Rectal smooth muscle tissue (tissue), 1 donor: ENCODE measurements at regions not wholly inside any gene's neighbourhood (a gene's known extent, or its start where the extent isn't known, plus 50 kb on each side); places are given as distances from the start of the nearest gene placed in this dataset.

Source experiments
- H3K27ac ChIP-seq: one replicate; pipeline ENCODE4 v1.7.0; 2013; ENCODE audit warnings: low read depth, low read length, inconsistent platforms
- H3K27me3 ChIP-seq: one replicate; pipeline ENCODE4 v1.7.0; 2013; ENCODE audit warnings: low read length; ENCODE audit not compliant: control insufficient read depth, insufficient read depth
- H3K36me3 ChIP-seq: one replicate; pipeline ENCODE4 v1.7.0; 2013; ENCODE audit warnings: low read length; ENCODE audit not compliant: control insufficient read depth, insufficient read depth
- H3K4me1 ChIP-seq: one replicate; pipeline ENCODE4 v1.7.0; 2013; ENCODE audit warnings: low read length; ENCODE audit not compliant: control insufficient read depth, insufficient read depth
- H3K4me3 ChIP-seq: one replicate; pipeline ENCODE4 v1.7.0; 2013; ENCODE audit warnings: low read length
- H3K9ac ChIP-seq: one replicate; pipeline ENCODE4 v1.7.0; 2013; ENCODE audit warnings: low read length

- H3K4me1 ChIP-seq = no peaks in the 10 kb centered on the region
- H3K27ac ChIP-seq = no peak overlapping the region
- no peaks in the 10 kb centered on the region for H3K36me3 ChIP-seq
- H3K27me3 ChIP-seq = no peaks in the 10 kb centered on the region
- no peak overlapping the region for H3K4me3 ChIP-seq
- H3K9ac ChIP-seq = no peak overlapping the region
Observed at GRCh38 chr15:86002444-86002843, 77.2 kb upstream of the AGBL1 start.

GRCh38 chr15:86004061-86004460 lies 75.6 kb upstream of the AGBL1 start:
- Histone ChIP-seq H3K9ac (no peak overlapping the region), H3K4me3 (no peak overlapping the region), H3K36me3 (no peaks in the 10 kb centered on the region), H3K27me3 (no peaks in the 10 kb centered on the region), H3K27ac (no peak overlapping the region), H3K4me1 (no peaks in the 10 kb centered on the region)

GRCh38 chr15:86006546-86006945 lies 73.1 kb upstream of the AGBL1 start:
- Histone ChIP-seq H3K36me3 (no peaks in the 10 kb centered on the region), H3K9ac (no peak overlapping the region), H3K27me3 (no peaks in the 10 kb centered on the region), H3K4me1 (no peaks in the 10 kb centered on the region), H3K27ac (no peak overlapping the region), H3K4me3 (no peak overlapping the region)

- Histone ChIP-seq H3K4me1 (no peaks in the 10 kb centered on the region), H3K36me3 (no peaks in the 10 kb centered on the region), H3K27me3 (no peaks in the 10 kb centered on the region), H3K27ac (no peak overlapping the region), H3K4me3 (no peak overlapping the region), H3K9ac (no peak overlapping the region)
Observed at GRCh38 chr15:86009727-86010126, 69.9 kb upstream of the AGBL1 start.

- Histone ChIP-seq H3K4me1 (no peaks in the 10 kb centered on the region), H3K9ac (no peak overlapping the region), H3K27me3 (no peaks in the 10 kb centered on the region), H3K36me3 (no peaks in the 10 kb centered on the region), H3K4me3 (no peak overlapping the region), H3K27ac (no peak overlapping the region)
Observed at GRCh38 chr15:86010398-86010797, 69.3 kb upstream of the AGBL1 start.

GRCh38 chr15:86010891-86011290 lies 68.8 kb upstream of the AGBL1 start:
- no peak overlapping the region for H3K27ac ChIP-seq
- H3K4me1 ChIP-seq = no peaks in the 10 kb centered on the region
- no peaks in the 10 kb centered on the region for H3K27me3 ChIP-seq
- H3K36me3 ChIP-seq = no peaks in the 10 kb centered on the region
- H3K4me3 ChIP-seq = no peak overlapping the region
- no peak overlapping the region for H3K9ac ChIP-seq

GRCh38 chr15:86014016-86014415 lies 65.7 kb upstream of the AGBL1 start:
- Histone ChIP-seq H3K9ac (no peak overlapping the region), H3K36me3 (no peaks in the 10 kb centered on the region), H3K4me1 (no peaks in the 10 kb centered on the region), H3K4me3 (no peak overlapping the region), H3K27me3 (no peaks in the 10 kb centered on the region), H3K27ac (no peak overlapping the region)

GRCh38 chr15:86016750-86017149 lies 62.9 kb upstream of the AGBL1 start:
- no peak overlapping the region for H3K9ac ChIP-seq
- no peaks in the 10 kb centered on the region for H3K4me1 ChIP-seq
- H3K4me3 ChIP-seq = no peak overlapping the region
- no peaks in the 10 kb centered on the region for H3K36me3 ChIP-seq
- H3K27ac ChIP-seq = no peak overlapping the region
- H3K27me3 ChIP-seq = no peaks in the 10 kb centered on the region

- no peak overlapping the region for H3K9ac ChIP-seq
Observed at GRCh38 chr15:86018679-86019078, 61.0 kb upstream of the AGBL1 start.

GRCh38 chr15:86021281-86022264 lies 58.1 kb upstream of the AGBL1 start:
- H3K9ac ChIP-seq = no peak overlapping the region
- H3K27me3 ChIP-seq = no peaks in the 10 kb centered on the region
- H3K36me3 ChIP-seq = no peaks in the 10 kb centered on the region
- no peak overlapping the region for H3K4me3 ChIP-seq
- no peaks in the 10 kb centered on the region for H3K4me1 ChIP-seq
- no peak overlapping the region for H3K27ac ChIP-seq

More at GRCh38 chr15:86018679-86019078, 61.0 kb upstream of the AGBL1 start:
- H3K4me3 ChIP-seq = no peak overlapping the region
- H3K27me3 ChIP-seq = no peaks in the 10 kb centered on the region
- H3K4me1 ChIP-seq = no peaks in the 10 kb centered on the region
- H3K27ac ChIP-seq = no peak overlapping the region
- H3K36me3 ChIP-seq = no peaks in the 10 kb centered on the region

- Histone ChIP-seq H3K36me3 (no peaks in the 10 kb centered on the region), H3K27ac (no peak overlapping the region), H3K4me3 (no peak overlapping the region), H3K4me1 (no peaks in the 10 kb centered on the region), H3K27me3 (no peaks in the 10 kb centered on the region), H3K9ac (no peak overlapping the region)
Observed at GRCh38 chr15:86028961-86029360, 50.7 kb upstream of the AGBL1 start.
